Adrenal gland (tissue), 5 donors: ENCODE measurements at regions not wholly inside any gene's neighbourhood (a gene's known extent, or its start where the extent isn't known, plus 50 kb on each side); places are given as distances from the start of the nearest gene placed in this dataset.
"Not testable (repeated sequence)": the region's sequence is repeated elsewhere in the genome, so short reads cannot be mapped to it uniquely, and the experiment has no call there.

Experiments used
- POLR2A ChIP-seq, 2 donors: fragments of 450-650 bp; IDR thresholded peaks; one replicate each; pipeline ENCODE4 v1.6.1; 2017; ENCODE audit warnings: antibody characterized with exemption in 2 of 2, mild to moderate bottlenecking in 2 of 2, moderate library complexity in 1 of 2
- TF ChIP-seq, protein P1 (sequence below), 6 experiments: fragments of 450-650 bp in 4 of 6; fragments of 200-600 bp in 2 of 6; sonication (generic) in 1 of 6; IDR thresholded peaks; 1 replicate in 5 of 6; 2 replicates in 1 of 6; pipeline versions ENCODE4 v1.5.1 to v1.8.0; 2016 to 2021; ENCODE audit warnings: antibody characterized with exemption in 6 of 6, mild to moderate bottlenecking in 2 of 6, moderate library complexity in 1 of 6
- donor health status: DM: no; HTN: no; CAD: no.

- TF ChIP-seq, protein P1, sequence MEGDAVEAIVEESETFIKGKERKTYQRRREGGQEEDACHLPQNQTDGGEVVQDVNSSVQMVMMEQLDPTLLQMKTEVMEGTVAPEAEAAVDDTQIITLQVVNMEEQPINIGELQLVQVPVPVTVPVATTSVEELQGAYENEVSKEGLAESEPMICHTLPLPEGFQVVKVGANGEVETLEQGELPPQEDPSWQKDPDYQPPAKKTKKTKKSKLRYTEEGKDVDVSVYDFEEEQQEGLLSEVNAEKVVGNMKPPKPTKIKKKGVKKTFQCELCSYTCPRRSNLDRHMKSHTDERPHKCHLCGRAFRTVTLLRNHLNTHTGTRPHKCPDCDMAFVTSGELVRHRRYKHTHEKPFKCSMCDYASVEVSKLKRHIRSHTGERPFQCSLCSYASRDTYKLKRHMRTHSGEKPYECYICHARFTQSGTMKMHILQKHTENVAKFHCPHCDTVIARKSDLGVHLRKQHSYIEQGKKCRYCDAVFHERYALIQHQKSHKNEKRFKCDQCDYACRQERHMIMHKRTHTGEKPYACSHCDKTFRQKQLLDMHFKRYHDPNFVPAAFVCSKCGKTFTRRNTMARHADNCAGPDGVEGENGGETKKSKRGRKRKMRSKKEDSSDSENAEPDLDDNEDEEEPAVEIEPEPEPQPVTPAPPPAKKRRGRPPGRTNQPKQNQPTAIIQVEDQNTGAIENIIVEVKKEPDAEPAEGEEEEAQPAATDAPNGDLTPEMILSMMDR (IDR thresholded peaks at IDR 0.05): not testable (repeated sequence)
- not testable (repeated sequence) for TF ChIP-seq POLR2A (IDR thresholded peaks at IDR 0.05)
Observed at GRCh38 chr1:223931476-223931875, 85.7 kb upstream of the TP53BP2 start.
